Activated CD8-positive, alpha-beta T cell treated with anti-CD3 and anti-CD28 coated beads for 36 hours (primary cell): ENCODE measurements at regions not wholly inside any gene's neighbourhood (a gene's known extent, or its start where the extent isn't known, plus 50 kb on each side); places are given as distances from the start of the nearest gene placed in this dataset.

Experiments
- ATAC-seq: fragments of 200-7000 bp; cut with Tn5 transposase; one replicate; pipeline ENCODE4 v1.10.0; 2021; ENCODE audit warnings: mild to moderate bottlenecking, moderate library complexity
- CTCF ChIA-PET: fragments of 350-600 bp; sonication (Branson Sonifier 250); formaldehyde crosslinking; loops from one replicate; lab custom pipeline; 2021; ENCODE audit warnings: antibody characterized with exemption; lab: Charles Lee
- POLR2A ChIA-PET: fragments of 350-600 bp; sonication (Branson Sonifier 250); formaldehyde crosslinking; loops from one replicate; lab custom pipeline; 2021; ENCODE audit warnings: antibody characterized with exemption; lab: Charles Lee
- DNase-seq: peaks from one replicate; pipeline ENCODE4 v3.0.0-alpha.2; 2020
- H3K27ac Mint-ChIP-seq: one replicate; pipeline ENCODE4 v1.8.0; 2021; ENCODE audit warnings: mild to moderate bottlenecking, mixed read lengths
- H3K27me3 Mint-ChIP-seq: one replicate; pipeline ENCODE4 v1.8.0; 2021; ENCODE audit warnings: mixed read lengths
- H3K36me3 Mint-ChIP-seq: one replicate; pipeline ENCODE4 v1.8.0; 2021; ENCODE audit warnings: low read depth, mixed read lengths
- H3K4me1 Mint-ChIP-seq: one replicate; pipeline ENCODE4 v1.8.0; 2021; ENCODE audit warnings: low read depth, mixed read lengths
- H3K4me3 Mint-ChIP-seq: one replicate; pipeline ENCODE4 v1.8.0; 2021; ENCODE audit warnings: mild to moderate bottlenecking, moderate library complexity, mixed read lengths
- H3K9me3 Mint-ChIP-seq: one replicate; pipeline ENCODE4 v1.8.0; 2021; ENCODE audit warnings: mixed read lengths
- intact Hi-C: fragments of 100-400 bp; cut with micrococcal nuclease; formaldehyde crosslinking; loops from one replicate; pipeline ENCODE4 v1.10.0; 2022
- TF ChIP-seq, protein P1 (sequence below): fragments of 200-600 bp; IDR thresholded peaks from one replicate; pipeline ENCODE4 v1.8.0; 2022; ENCODE audit warnings: antibody characterized with exemption, mild to moderate bottlenecking

DNA sequence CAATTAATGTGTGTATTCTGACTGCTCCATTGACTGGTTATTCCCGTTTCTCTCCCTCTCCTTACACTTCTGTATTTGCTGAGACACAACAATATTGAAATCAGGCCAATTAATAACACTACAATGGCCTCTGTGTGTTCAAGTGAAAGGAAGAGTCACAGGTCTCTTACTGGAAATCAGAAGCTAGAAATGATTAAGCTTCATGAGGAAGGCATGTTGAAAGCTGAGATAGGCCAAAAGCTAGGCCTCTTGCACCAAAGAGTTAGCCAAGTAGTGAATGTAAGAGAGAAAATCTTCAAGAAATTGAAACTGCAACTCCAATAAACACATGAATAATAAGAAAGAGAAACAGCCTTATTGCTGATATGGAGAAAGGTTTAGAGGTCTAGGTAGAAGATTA is 489.5 kb upstream of the CITED2 start:
- DNase-seq (no peak), ATAC-seq (no peak)
- no peaks in the 10 kb centered on the region for H3K9me3 Mint-ChIP-seq
- TF ChIP-seq, protein P1, sequence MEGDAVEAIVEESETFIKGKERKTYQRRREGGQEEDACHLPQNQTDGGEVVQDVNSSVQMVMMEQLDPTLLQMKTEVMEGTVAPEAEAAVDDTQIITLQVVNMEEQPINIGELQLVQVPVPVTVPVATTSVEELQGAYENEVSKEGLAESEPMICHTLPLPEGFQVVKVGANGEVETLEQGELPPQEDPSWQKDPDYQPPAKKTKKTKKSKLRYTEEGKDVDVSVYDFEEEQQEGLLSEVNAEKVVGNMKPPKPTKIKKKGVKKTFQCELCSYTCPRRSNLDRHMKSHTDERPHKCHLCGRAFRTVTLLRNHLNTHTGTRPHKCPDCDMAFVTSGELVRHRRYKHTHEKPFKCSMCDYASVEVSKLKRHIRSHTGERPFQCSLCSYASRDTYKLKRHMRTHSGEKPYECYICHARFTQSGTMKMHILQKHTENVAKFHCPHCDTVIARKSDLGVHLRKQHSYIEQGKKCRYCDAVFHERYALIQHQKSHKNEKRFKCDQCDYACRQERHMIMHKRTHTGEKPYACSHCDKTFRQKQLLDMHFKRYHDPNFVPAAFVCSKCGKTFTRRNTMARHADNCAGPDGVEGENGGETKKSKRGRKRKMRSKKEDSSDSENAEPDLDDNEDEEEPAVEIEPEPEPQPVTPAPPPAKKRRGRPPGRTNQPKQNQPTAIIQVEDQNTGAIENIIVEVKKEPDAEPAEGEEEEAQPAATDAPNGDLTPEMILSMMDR, result no peak
- H3K27ac Mint-ChIP-seq, result no peak overlapping the region
- ChIA-PET CTCF (interaction anchor here (1.0 kb wide), 1 partner anchor 19 kb away, joined by 3 read pairs; no protein-coding TSS in a partner anchor), POLR2A (no interaction called here)
- no peaks in the 10 kb centered on the region for H3K36me3 Mint-ChIP-seq
- H3K4me3 Mint-ChIP-seq, result no peak overlapping the region
- H3K4me1 Mint-ChIP-seq, result no peaks in the 10 kb centered on the region
- intact Hi-C loops, result no loop called here
- H3K27me3 Mint-ChIP-seq, result peaks cover 2% of the 10 kb centered on the region

DNA sequence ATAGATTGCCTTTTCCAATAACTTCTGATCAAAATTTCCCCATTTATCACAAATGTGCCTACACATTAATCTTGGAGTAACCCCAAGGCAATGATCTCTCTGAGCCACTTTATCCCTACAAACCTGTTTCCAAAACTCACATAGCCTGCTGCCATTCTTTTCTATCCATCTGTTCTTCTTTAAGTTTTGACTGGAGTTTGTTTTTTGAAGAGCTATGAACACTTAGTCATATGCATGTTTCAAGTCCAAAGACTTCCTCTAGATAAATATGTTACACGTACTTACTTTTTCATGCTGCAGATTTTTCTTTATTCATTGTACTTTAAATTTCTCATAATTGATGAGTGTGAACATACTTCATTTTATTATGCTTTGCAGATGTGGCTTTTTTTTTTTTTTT is 488.9 kb upstream of the CITED2 start:
- Mint-ChIP-seq H3K4me1 (no peaks in the 10 kb centered on the region), H3K36me3 (no peaks in the 10 kb centered on the region), H3K9me3 (no peaks in the 10 kb centered on the region), H3K27me3 (peaks cover 2% of the 10 kb centered on the region), H3K27ac (no peak overlapping the region), H3K4me3 (no peak overlapping the region)
- TF ChIP-seq, protein P1, result no peak
- DNase-seq, result no peak
- ChIA-PET POLR2A (no interaction called here), CTCF (no interaction called here)
- ATAC-seq, result no peak
- intact Hi-C loops, result no loop called here

DNA sequence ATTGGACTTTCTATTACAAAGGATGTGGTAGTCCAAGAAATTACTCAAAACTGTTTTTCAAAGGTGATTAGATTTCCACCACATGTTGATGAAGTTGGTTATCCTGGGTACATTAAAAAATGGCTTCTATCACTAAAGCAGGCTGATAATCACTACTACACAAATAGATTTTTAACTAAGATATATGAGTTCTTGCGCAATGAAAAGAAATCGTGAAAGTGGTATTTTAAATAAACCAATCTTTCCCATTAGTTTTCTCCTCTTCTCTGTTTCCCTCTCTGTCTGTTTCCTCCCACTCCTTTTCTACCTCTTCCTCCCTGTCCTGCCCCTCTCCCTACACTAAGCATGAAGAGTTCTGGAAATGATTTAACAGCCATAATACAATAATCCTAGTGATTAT is 487.9 kb upstream of the CITED2 start:
- intact Hi-C loops, result no loop called here
- H3K36me3 Mint-ChIP-seq, result no peaks in the 10 kb centered on the region

DNA sequence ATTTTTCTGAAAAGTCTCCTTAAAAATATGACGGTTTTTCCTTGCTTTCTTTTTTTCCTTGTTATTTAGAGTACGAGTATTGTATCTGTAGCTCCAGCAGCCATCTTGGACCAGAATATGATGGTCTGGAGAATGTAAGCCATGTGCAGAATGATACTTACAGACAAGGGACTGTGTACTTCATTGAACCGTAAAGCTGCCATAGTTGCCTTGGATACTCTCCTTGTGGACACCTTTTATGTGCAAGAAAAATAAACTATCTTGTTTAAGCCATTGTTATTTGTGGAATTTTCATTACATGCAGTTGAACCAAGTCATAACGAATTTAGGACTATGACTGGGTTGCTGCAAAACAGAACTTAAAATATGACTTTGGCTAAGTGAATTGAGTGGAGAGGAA is 485.8 kb upstream of the CITED2 start:
- no peak for ATAC-seq
- no peaks in the 10 kb centered on the region for H3K36me3 Mint-ChIP-seq
- no peak overlapping the region for H3K4me3 Mint-ChIP-seq
- TF ChIP-seq, protein P1, result no peak
- H3K27ac Mint-ChIP-seq, result no peak overlapping the region
- H3K9me3 Mint-ChIP-seq, result no peaks in the 10 kb centered on the region
- H3K27me3 Mint-ChIP-seq, result peaks cover 2% of the 10 kb centered on the region
- ChIA-PET CTCF (no interaction called here), POLR2A (no interaction called here)
- DNase-seq, result no peak
- H3K4me1 Mint-ChIP-seq, result no peaks in the 10 kb centered on the region
- intact Hi-C loops, result no loop called here

More for the DNA sequence above, 487.9 kb upstream of the CITED2 start:
- Mint-ChIP-seq H3K4me1 (no peaks in the 10 kb centered on the region), H3K9me3 (no peaks in the 10 kb centered on the region), H3K27me3 (peaks cover 2% of the 10 kb centered on the region), H3K27ac (no peak overlapping the region), H3K4me3 (no peak overlapping the region)
- ATAC-seq (no peak), DNase-seq (no peak)
- ChIA-PET POLR2A (no interaction called here), CTCF (no interaction called here)
- TF ChIP-seq, protein P1, result no peak

DNA sequence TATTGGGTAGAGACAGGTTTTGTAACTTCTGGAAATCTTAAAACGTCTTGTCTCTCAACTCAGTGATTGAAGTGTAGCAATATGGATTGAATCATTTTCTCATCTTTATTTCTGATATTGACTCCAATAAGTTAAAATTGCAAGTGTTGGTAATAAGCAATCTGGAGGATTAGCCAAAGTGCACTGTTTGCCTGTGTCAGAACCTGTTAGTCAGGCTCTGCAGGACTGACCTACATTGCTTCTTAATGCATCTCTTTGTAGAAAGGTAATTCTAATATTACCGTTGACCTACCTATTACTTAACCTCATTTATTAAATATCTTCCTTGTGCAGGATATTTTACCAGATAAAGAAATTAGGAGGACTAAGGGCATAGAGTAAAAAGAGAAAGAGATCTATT is 484.0 kb upstream of the CITED2 start:
- TF ChIP-seq, protein P1, result no peak
- Mint-ChIP-seq H3K4me1 (no peaks in the 10 kb centered on the region), H3K9me3 (no peaks in the 10 kb centered on the region), H3K27me3 (peaks cover 2% of the 10 kb centered on the region), H3K4me3 (no peak overlapping the region), H3K27ac (no peak overlapping the region), H3K36me3 (no peaks in the 10 kb centered on the region)
- ChIA-PET POLR2A (no interaction called here), CTCF (no interaction called here)
- no peak for ATAC-seq
- no peak for DNase-seq
- intact Hi-C loops, result no loop called here
